MM.1S (cell line): ENCODE measurements at regions not wholly inside any gene's neighbourhood (a gene's known extent, or its start where the extent isn't known, plus 50 kb on each side); places are given as distances from the start of the nearest gene placed in this dataset.

Experiments
- EZH2phosphoT487 ChIP-seq: fragments of 300-600 bp; sonication (generic); IDR thresholded peaks from 2 replicates; pipeline ENCODE4 v1.6.1; 2018; ENCODE audit warnings: antibody characterized with exemption, low read length
- TF ChIP-seq, protein P1 (sequence below): fragments of 300-600 bp; sonication (generic); IDR thresholded peaks from 2 replicates; pipeline ENCODE4 v1.5.1; 2016; ENCODE audit warnings: antibody characterized with exemption, low read length, mixed read lengths

GRCh38 chr14:105860615-105861580 is 334.5 kb downstream of the TMEM121 start:
- TF ChIP-seq, protein P1, sequence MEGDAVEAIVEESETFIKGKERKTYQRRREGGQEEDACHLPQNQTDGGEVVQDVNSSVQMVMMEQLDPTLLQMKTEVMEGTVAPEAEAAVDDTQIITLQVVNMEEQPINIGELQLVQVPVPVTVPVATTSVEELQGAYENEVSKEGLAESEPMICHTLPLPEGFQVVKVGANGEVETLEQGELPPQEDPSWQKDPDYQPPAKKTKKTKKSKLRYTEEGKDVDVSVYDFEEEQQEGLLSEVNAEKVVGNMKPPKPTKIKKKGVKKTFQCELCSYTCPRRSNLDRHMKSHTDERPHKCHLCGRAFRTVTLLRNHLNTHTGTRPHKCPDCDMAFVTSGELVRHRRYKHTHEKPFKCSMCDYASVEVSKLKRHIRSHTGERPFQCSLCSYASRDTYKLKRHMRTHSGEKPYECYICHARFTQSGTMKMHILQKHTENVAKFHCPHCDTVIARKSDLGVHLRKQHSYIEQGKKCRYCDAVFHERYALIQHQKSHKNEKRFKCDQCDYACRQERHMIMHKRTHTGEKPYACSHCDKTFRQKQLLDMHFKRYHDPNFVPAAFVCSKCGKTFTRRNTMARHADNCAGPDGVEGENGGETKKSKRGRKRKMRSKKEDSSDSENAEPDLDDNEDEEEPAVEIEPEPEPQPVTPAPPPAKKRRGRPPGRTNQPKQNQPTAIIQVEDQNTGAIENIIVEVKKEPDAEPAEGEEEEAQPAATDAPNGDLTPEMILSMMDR = no peak
- no peak for TF ChIP-seq EZH2phosphoT487
